HT-29 (cell line): ENCODE measurements at regions not wholly inside any gene's neighbourhood (a gene's known extent, or its start where the extent isn't known, plus 50 kb on each side); places are given as distances from the start of the nearest gene placed in this dataset. TPM values are rescaled to one million over a fixed set of nuclear protein-coding genes. Genes with fewer than 3 reads are reported as not detected.

ENCODE experiments used
- DNase-seq: peaks from one replicate; pipeline ENCODE4 v3.0.0-alpha.2; 2015; ENCODE audit warnings: low spot score
- small RNA-seq: library from RNA; depleted of rRNA; stranded (forward); fragments of <200 nt; gene quantifications from one replicate; pipeline ENCODE3, GENCODE V24; 2014

DNA sequence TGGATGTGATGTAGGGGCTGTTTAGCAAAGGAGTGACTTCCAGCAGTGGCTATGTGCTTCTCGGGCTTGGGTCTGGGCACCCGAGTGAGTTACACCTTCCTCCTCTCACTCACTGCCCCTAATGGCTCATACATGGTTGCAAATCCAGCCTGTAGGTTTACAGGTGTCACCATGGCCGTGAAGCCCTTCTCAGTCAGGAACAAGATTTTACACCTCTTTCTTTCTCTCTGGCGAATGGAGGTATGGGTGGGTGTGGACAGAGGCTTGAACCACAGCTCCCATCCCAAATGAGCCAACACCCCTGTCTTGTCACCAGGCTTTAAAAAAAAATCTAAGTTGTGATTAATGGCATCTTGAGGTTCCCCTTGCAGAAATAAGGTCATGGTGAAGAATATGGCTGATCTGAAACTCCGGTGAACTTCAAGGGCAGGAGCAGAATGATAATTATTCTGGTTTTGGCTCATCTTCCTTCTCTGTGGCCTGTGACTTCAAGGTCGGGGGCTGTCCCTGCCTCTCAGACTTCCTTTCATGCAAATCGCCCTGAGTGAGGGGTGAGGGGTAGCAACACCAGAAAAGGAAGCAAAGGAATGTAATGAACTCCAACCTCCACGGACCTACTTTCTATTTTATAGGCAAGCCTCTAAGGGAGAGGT is 331.2 kb downstream of the MAF start:
- DNase-seq, result no peak

DNA sequence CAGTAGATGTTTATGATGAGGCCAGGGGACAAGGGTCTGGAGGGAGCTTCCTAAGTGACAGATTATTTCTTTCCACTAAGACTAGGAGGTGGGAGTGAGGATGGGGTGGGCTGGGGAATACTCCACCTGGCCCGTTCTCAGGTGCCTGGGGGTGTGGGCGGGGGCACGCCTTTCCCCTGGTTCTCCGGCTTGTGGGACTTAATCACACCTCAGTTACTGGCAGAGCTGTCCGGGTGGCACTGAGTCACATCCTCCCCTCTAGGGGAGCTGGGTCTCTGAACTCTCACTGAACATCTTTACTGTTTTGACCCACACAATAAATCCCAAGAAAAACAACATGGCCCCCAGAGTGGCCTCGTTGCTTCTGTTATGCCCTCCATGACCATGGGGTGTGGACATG is 332.8 kb downstream of the MAF start:
- no peak for DNase-seq

DNA sequence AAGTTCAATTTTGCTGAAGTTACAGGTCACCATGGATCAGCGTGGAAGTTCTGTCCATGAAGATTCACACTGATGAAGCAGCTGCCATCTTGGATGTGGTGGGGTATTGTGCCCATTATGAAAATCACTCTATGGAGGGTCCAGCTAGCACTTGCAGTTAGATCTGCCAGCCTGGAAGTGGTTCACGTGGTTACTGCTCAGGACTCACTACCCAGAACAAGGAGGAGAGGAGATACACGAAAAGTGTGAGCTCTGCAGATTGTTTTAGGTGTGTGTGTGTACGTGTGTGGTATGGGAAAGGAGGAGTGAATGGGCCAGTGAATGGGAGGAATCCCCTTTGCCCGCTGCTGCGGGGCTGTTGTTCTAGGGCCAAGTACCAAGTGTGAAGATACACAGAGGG is 333.4 kb downstream of the MAF start:
- no peak for DNase-seq

- no peak for DNase-seq
These were observed 334.8 kb downstream of the MAF start for GRCh38 chr16:79265701-79266100.

- no peak for DNase-seq
These were observed 335.3 kb downstream of the MAF start for GRCh38 chr16:79265196-79265595.

GRCh38 chr16:79264237-79265109 is 336.1 kb downstream of the MAF start:
- no peak for DNase-seq

- DNase-seq, result no peak
These were observed 337.1 kb downstream of the MAF start for GRCh38 chr16:79263425-79263824.

Small RNA genes in the stretch of these regions (small RNA-seq; reads per million reads assigned to genes)
- not detected for gene RNA5SP431
